NCI-H2029 (cell line): ENCODE measurements at regions not wholly inside any gene's neighbourhood (a gene's known extent, or its start where the extent isn't known, plus 50 kb on each side); places are given as distances from the start of the nearest gene placed in this dataset.
A peak's percentile ranks its signal among the peaks of the same experiment; 100 is the strongest.
"Not testable (repeated sequence)": the region's sequence is repeated elsewhere in the genome, so short reads cannot be mapped to it uniquely, and the experiment has no call there.

Source experiments
- DNase-seq: peaks from one replicate; lab custom pipeline; 2025; lab: John Stamatoyannopoulos, UW

DNA sequence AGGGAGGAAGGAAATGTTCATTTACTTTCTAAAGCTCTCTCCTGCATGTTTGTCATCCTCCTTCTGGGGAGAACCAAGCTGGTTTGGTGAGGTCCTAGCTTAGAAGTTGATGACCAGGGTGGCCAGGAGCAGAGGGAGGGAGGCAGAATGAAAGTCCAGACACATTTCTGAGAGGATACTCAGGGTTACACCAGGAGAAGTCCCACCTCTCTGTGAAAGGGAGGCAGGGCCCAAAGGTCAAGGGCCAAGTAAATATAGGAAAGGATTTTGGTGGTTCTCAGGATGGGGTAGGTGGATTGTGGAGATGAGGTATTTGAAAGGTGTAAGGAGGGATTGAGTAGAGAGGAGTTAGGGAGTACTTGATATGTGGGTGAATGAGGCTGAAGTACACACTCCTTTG is 58.0 kb upstream of the FBXO11 start:
- DNase-seq, result no peak

DNA sequence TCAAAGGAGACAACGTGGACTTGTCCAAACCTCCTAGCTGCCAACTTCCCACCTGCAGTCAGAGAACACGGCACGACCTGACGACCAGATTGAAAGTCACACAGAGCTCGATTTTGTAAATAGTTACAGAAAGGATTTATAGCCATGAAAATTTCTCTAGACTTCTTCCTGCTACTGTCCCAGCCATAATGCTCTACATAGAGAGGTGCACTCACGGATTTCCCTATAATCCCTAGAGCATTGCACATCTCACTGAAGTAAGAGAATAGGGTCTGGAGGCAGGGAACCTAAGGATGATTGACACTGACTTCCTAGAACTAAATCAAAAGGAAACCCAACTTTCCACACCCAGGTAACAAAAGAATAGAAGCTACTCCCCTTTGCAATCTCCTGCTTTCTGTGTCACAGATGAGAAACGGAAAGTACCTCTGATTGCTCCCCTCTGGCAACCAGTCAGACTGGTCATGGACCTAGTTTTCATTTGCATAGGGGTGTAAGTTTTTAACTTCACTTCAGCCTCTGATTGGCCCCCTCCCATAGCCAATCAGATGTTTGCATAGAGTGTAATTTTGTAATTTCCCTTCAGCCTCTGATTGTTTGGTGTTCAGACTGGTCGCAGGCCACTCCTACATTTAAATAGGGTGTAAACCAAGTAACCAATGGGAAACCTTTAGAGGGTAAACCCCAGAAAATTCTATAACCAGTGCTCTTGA is 58.6 kb upstream of the FBXO11 start:
- no peak for DNase-seq

DNA sequence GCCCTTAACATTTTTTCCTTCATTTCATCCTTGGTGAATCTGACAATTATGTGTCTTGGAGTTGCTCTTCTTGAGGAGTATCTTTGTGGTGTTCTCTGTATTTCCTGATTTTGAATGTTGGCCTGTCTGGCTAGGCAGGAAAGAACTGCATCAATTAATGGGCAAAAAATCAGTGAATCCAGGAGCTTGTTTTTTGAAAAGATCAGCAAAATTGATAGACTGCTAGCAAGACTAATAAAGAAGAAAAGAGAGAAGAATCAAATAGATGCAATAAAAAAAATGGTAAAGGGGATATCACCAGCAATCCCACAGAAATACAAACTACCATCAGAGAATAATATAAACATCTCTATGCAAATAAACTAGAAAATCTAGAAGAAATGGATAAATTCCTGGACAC is 70.4 kb upstream of the FBXO11 start:
- not testable (repeated sequence) for DNase-seq

DNA sequence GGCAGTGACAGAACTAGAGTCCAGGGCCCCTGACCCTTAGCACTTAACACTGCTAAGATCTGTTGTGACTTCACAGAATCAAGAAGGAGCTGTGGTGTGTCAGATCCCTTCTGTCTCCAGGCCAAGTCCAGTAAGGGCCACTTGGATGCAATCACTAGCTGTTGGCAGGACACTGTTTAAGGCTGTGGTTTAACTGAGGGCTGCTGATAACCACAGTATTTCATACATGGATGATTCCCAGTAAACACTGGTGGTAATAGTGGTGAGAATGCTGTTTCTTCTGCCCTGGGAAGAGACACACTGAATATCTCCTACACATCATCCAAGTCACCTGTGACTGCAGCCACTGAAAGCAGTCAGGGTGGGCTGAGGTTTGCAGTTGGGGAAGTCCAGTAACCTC is 77.7 kb upstream of the FBXO11 start:
- DNase-seq, result peak; percentile 14

DNA sequence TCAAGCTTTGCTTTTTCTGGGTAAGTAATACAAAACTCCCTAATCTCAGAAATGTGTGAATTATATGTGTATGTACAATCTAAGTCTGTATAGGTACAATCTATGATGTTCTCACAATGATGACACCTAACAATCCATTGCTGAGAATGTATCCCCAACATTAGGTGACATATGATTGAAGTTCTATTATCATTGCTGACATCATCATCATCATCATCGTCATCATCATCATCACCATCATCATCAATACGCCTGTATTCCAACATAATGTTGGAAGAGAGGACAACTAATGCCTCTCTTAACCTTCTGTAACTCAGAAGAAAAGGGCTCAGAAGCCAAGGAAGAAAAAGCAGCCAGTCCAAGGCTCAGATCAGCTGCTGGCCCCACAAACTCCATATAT is 84.2 kb upstream of the FBXO11 start:
- DNase-seq, result no peak

DNA sequence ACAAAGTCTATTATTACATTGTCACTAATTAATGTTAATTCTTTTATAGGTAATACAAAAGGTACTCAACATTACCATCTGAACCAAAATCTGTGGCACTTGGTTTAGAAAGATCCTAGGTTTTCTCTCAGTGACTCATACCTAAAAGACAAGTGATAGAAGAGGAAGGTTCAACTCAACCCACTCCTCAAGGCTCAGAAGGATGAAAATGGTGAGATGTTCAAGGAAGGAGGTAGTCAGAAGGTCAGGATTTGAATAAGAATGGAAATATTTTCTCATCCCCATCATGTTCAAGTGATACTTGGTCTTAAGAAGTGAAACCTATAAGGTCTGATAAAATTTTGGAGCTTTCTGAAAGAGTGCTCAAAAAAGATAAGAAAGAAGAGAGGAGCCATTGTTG is 86.4 kb upstream of the FBXO11 start:
- DNase-seq, result no peak

DNA sequence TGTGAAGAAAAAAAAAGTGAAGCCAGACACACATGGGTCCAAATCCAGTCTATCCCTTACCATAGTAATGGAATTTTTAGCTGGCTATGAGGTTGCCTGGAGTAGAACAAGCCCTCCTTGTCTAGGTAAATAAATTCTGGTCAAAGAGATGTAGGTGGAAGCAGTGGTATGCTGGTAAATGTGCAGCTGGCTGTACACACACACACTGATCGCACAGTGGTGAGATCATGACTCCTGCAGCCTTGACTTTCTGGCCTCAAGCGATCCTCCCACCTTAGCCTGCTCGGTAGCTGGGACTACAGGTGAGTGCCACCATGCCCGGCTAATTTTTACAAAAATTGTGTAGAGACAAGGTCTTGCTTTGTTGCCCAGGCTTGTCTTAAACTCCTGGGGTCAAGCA is 90.5 kb upstream of the FBXO11 start:
- no peak for DNase-seq

DNA sequence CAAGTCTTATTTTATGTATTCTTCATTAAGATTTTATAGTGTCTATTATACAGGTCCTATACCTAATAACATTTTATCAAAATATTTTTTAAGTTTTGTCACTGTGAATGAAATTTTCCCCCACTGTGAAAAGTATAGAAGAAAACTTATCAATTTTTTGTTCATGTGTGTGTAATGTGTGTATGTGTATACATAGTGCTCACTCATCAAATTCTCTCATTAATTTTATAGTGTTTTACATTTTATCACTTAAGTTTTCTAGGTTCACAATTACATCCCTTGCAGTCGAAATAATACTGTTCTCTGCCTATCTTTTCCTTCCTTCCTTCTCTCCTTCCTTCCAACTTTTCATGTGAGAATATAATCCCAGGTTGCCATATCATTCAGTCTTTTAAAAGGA is 93.2 kb upstream of the FBXO11 start:
- no peak for DNase-seq

DNA sequence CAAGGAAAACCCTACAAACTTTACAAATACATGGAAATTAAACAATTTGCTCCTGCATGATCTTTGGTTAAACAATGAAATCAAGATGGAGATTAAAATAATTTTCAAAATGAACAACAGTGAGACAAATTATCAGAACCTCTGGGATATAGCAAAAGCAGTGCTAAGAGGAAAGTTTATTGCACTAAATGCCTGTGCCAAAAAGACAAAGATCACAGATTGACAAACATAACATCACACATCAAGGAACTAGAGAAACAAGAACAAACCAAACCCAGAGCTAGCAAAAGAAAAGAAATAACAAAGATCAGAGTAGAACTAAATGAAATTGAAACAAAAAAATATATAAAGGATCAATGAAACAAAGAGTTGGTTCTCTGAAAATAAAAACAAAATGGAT is 95.2 kb upstream of the FBXO11 start:
- DNase-seq, result no peak

DNA sequence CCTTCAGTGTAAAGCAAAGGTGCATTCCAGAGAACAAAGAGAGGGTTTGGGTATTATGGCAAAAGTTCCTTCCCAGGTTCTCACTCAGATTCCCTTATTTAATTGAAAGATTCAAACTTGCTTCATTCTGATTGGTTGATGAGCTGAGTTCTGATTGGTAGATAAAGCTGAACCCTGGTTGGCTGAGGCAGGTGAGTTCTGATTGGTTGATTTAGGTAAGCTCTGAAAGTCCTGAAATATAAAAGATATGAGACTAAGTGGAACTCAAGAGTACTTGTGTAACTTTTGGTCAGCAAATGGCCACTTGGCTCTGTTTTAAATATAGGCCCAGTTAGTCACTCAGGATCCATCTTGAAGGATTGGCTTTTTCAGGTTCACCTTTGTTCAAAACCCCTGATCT is 99.8 kb upstream of the FBXO11 start:
- DNase-seq, result no peak

DNA sequence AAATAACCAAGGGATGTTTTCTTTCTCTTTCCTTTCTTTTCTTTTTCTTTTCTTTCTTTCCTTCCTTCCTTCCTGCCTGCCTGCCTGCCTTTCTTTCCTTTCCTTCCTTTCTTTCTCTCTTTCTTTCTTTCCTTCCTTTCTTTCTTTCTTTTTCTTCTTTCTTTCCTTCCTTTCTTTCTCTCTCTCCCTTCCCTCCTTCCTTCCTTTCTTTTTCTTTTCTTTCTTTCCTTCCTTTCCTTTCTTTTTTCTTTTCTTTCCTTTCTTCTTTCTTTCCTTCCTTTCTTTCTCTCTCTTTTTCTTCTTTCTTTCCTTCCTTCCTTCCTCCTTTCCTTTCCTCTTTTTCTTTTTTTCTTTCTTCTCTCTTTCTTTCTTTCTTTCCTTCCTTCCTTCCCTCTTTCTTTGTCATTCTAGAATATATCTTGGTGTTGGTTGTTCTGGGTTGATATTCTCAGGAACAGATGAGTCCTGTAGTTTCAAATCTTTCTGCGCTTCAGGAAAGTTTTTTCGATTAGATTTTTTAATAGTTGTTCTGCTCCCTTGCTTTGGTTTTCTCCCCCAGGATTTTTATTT is 101.5 kb upstream of the FBXO11 start:
- no peak for DNase-seq

DNA sequence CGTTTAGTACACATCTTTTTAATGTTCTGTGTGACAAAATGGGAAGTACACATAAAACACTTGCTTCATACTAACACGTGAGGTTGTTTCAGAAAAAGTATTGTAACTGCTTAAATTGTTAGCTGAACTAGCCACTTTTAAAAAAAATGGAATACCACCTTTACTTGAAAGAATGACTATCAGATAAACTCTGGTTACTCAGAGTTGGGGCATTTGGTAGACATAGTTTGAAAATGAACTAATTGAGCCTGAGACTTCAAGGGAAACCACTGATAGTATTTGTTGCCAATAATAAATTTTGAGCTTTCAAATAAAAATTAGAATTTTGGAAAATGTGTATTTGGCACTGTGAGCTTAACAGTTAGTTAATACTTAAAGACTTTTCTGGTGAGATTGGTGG is 103.0 kb upstream of the FBXO11 start:
- DNase-seq, result no peak

DNA sequence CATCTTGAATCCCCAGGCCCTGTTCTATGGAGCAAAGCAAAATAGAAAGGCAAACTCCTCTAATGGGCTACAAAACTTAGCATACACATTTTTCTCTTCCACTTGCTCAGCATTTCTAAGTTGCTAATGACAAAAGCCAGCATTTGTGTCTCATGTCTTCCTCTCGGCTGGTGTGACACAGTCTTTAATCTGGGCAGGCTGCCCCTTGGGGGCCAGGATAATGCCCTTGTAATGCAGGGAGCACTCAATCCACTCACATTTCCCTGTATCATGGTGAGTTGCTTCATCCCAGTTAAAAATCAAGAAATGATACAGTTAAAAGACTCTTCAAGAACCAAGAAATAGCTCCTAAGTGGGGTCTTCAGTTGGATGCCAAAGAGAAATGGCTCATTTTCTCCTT is 109.1 kb upstream of the FBXO11 start:
- DNase-seq, result no peak

DNA sequence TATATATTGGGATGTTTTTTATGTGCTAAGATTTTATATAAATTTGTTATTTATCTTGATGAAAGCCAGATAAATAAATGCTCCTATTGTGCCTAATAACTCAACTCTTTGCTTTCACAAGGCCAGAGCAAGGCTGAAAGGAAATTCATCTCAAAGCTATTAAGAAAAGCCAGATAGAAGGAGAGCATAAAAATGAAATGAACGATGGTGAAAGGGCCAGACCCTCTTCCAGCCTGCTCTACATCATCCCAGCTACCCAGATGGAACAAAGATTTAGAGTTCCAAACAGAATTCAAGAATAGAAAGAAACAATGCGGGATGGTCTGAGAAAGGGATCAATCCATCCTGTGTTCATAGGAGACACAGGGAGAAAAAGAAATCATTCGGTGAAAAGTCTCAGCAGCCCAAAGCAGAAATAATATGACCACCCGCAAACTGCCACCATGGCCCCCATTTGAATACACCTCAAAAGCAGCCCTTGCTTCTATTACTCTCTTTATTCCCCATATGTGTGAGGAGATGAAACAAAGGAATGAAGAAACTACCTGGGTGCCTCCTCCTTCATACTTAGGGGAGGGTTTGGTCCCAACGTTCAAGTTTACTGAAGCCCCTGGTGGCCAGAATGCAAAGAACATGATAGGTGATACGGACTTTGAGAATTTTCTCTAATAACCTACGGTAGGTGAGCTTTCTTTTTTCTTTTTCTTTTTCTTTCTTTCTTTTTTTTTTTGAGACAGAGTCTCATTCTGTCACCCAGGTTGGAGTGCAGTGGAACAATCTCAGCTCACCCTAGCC is 110.1 kb upstream of the FBXO11 start:
- no peak for DNase-seq

DNA sequence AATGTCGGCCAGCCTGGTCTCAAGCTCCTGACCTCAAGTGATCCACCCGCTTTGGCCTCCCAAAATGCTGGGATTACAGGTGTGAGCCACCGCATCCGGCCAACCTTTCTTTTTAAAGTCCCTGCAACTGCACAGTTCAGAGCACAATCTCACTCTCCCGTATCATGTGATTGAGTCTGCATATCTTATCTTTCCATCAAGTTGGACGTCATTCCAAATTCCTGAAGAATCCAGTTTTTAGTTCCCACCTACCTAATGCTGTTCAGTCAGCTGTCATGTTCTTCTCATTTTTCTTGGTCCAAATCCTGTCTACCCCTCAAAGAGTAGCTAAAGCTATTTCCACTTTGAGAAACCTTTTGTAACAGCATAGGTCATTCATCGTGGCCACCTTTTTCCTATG is 110.8 kb upstream of the FBXO11 start:
- no peak for DNase-seq

DNA sequence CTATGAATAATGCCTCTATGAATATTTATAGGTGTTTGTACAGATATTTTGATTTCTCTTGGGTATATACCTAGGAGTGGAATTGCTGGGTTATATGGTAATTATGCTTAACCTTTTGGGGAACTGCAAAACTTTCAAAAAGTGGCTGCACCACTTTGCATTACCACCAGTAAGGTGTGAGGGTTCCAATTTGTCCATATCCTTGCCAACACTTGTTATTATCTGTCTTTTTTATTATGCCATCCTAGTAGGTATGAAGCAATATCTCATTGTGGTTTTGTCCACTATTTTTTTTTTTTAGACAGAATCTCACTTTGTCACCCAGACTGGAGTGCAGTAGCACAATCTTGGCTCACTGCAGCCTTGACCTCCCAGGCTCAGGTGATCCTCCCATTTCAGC is 112.2 kb upstream of the FBXO11 start:
- no peak for DNase-seq

DNA sequence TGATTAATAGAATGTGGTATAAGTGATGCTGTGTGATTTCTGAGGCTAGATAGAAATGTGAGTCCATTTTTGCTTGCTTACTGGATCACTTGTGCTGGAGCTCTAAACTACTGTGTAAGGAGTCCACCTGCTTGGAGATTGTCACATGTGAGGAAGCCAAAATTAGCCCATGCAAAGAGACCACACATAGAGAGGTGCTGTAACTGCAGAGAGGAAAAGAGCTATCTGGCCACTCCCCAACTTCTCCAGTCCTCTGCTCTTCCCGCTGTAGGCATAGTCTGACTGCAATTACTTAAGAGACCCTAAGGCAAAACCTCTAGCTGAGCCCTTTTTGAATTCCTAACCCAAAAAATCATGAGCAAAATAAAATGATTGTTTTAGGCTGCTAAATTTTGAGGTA is 120.6 kb upstream of the FBXO11 start:
- DNase-seq, result no peak

DNA sequence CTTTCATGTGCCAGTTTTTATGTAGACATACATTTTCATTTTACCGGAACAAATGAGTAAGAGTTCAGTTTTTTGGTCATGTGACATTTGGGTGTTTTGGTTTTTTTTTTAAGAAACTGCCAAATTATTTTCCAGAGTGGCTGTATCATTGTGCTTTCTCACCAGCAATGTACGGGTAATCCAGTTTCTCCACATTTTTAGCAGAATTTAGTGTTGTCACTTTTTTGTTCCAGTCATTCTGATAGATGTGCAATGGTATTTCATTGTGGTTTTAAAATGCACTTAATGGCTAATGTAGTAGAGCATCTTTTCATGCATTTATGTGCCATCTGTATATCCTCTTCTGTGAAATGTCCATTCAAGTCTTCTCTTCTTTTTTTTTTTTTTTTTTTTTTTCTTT is 126.5 kb upstream of the FBXO11 start:
- no peak for DNase-seq

DNA sequence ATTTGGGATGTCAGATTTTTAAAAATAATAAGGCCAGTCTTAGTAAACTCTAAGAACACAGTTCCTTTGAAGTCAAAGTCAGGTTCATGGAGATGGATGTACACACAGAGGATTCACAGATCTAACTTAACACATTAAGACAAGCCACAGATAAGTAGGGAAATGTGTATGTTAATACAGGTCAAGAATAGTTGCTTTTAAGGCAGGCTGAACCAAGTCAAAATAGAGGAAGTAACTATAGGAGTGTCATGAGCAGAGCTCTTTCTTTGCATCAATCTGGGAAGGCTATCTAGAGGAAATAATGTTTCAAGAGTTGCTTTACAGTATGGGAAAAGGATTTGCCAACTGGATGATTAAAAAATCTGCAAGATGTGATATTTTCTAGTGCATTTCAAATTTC is 128.0 kb upstream of the FBXO11 start:
- DNase-seq, result no peak

DNA sequence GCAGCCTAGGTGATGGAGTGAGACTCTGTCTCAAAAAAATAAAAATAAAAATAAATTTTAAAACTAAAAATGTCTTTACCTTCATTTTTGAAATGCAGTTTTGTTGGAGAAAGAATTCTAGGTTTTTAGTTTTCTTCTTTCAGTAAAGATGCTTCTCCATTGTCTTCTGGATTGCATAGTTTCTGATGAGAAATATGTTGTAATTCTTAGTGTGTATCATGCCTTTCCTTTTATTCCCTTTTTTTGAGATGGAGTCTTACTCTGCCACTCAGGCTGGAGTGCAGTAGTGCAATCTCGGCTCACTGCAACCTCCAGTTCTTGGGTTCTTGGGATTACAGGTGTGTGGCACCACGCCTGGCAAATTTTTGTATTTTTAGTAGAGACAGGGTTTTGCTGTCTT is 130.0 kb upstream of the FBXO11 start:
- DNase-seq, result no peak

DNA sequence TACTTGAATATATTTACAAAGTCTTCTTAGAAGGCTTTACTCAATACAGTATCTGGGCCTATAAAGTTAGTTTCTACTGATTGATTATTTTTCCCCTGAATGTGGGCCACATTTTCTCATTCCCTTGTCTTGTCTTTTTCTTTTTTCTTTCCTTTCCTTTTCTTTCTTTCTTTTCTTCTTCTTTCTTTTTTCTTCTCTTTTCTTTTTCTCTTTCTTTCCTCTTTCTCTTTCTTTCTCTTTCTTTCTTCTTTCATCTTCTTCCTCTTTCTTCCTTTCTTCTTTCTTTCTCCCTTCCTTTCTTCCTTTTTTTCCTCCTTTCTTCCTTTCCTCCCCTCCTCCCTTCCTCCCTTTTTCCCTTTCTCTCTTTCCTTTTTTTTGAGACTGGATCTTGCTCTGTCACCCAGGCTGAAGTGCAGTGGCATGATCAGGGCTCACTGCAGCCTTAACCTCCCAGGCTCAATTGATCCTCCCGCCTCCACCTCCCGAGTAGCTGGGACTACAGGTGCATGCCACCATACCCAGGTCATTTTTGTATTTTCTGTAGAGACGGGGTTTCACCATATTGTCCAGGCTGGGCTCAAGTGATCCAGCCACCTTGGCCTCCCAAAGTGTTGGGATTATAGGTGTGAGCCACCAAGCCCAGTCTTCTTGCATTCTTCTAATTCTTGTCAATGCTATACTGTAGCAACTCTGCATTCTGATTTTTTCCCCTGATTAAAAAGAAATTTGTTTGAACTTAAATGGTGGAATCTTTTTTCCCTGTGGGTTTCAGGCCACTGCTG is 133.1 kb upstream of the FBXO11 start:
- no peak for DNase-seq

DNA sequence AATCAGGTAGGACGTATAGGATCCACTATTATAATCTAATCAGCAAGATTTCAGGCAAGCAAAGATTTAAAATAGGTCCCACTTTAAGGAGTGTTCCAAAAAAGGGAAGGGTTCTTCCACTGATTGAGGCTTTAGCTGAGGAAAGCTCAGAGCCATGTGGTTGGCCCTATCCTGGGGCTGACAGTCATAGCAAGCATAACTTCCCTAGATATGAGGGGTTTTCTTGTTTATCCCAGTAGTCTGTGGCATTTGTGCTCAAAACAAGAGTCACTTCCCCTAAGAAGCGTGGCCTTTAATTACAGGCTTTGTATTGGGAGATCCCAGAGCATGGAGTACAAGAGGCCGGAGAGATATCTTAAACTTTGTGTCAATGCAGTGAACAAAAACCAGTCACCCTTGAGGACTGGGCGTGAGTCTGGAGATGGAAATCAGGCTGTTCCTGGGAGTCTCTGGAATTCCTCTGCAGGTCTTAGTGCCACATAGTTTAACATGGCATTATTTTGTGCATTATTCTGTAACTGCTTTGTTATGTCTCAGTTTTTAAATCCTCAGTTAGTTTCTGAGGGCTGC is 136.9 kb upstream of the FBXO11 start:
- DNase-seq, result no peak
